H1 (cell line): ENCODE measurements at regions not wholly inside any gene's neighbourhood (a gene's known extent, or its start where the extent isn't known, plus 50 kb on each side); places are given as distances from the start of the nearest gene placed in this dataset.

Experiments used
- CBX5 ChIP-seq: fragments of 300-800, 300-1000 bp; sonication (generic); IDR thresholded peaks from 2 replicates; pipeline ENCODE4 v1.7.1; 2016; ENCODE audit warnings: antibody characterized with exemption, low read length, low read depth
- CBX8 ChIP-seq: fragments of 300-800, 300-1000 bp; sonication (generic); IDR thresholded peaks from 2 replicates; pipeline ENCODE4 v1.7.1; 2016; ENCODE audit warnings: low read depth, low read length, borderline replicate concordance
- CHD2 ChIP-seq: IDR thresholded peaks from 2 replicates; pipeline ENCODE4 v1.6.1; 2012; ENCODE audit warnings: low read length, improper control_type of control experiment
- CHD7 ChIP-seq: fragments of 300-600 bp; sonication (generic); IDR thresholded peaks from 2 replicates; pipeline ENCODE4 v1.7.1; 2012; ENCODE audit warnings: low read length, moderate library complexity, mild to moderate bottlenecking, inconsistent platforms; ENCODE audit not compliant: insufficient replicate concordance
- E2F6 ChIP-seq: IDR thresholded peaks from 2 replicates; pipeline ENCODE4 v1.6.1; 2012; ENCODE audit warnings: inconsistent platforms
- EZH2 ChIP-seq: fragments of 200-600 bp; sonication (generic); IDR thresholded peaks from 2 replicates; pipeline ENCODE4 v1.7.1; 2012; ENCODE audit warnings: low read depth, mild to moderate bottlenecking, moderate library complexity, low read length, inconsistent platforms; ENCODE audit not compliant: severe bottlenecking
- FOSL1 ChIP-seq: IDR thresholded peaks from 2 replicates; pipeline ENCODE4 v1.6.1; 2011; ENCODE audit warnings: mild to moderate bottlenecking, low read depth, low read length, moderate library complexity; ENCODE audit not compliant: insufficient read depth
- SIN3A ChIP-seq, 2 experiments: IDR thresholded peaks in 1 of 2; conservative IDR thresholded peaks in 1 of 2; 2 replicates each; pipeline ENCODE4 v1.6.1; 2011 to 2012; ENCODE audit warnings: low read length in 2 of 2, improper control_type of control experiment in 1 of 2, low read depth in 1 of 2, mild to moderate bottlenecking in 1 of 2
- SP4 ChIP-seq: IDR thresholded peaks from 2 replicates; pipeline ENCODE4 v1.6.1; 2012; ENCODE audit warnings: low read length, inconsistent platforms
- TCF12 ChIP-seq: IDR thresholded peaks from 2 replicates; pipeline ENCODE4 v1.6.1; 2011; ENCODE audit warnings: low read depth, mild to moderate bottlenecking, low read length
- YY1 ChIP-seq: IDR thresholded peaks from 2 replicates; pipeline ENCODE4 v1.6.1; 2011; ENCODE audit warnings: low read depth, mild to moderate bottlenecking, low read length

- TF ChIP-seq CHD7, result no peak
- no peak for TF ChIP-seq TCF12
- TF ChIP-seq CBX5, result no peak
- TF ChIP-seq SIN3A (conservative IDR thresholded peaks at IDR 0.05 in 1 of 2, IDR thresholded peaks at IDR 0.05 in 1 of 2; ENCODE audit: low read depth in 1 of 2, low read length in 2 of 2), result no peak
- no peak for TF ChIP-seq SP4
- no peak for TF ChIP-seq EZH2
- no peak for TF ChIP-seq E2F6
- TF ChIP-seq YY1, result no peak
- no peak for TF ChIP-seq CBX8
- no peak for TF ChIP-seq FOSL1
- TF ChIP-seq CHD2, result no peak
These were observed 63.1 kb upstream of the ANKRD1 start (continued) for GRCh38 chr10:90983914-90984549.
